ENCODE measurements at regions not wholly inside any gene's neighbourhood (a gene's known extent, or its start where the extent isn't known, plus 50 kb on each side); places are given as distances from the start of the nearest gene placed in this dataset.
"Not testable (repeated sequence)": the region's sequence is repeated elsewhere in the genome, so short reads cannot be mapped to it uniquely, and the experiment has no call there.

DNA sequence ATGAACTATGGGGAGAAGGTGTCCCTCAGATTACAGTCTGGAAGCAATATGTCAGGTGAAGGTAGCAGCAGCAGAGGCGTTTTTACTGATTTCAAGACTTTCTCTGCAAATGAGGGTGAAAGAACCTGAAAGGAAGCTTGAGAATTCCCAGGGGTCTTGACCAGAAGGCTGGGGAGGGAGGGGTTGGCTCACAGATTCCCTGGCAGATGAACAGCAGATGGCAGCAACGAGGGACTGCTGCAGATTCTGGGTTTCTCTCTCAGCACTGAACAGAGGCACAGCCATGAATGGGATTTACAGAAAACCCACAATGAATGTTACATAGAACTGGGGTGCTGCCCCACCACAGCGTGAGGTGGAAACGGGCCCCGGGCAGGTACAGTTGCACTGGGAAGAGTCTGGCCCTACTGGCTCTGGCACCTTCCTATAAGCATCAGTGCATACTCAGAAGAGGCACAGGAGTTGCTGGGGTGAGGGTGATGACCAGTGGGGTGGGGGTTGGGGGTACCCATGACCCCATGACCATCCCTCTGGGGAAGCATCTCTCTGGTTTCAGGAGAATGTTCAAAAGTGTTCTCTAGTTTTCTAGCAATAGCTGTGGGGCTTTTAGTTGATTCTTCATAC lies 317.8 kb downstream of the SH2D4B start:
- peak in 3 of 4 donors; percentile 1 to 17 (median 8) for DNase-seq (ENCODE audit: low read depth in 4 of 4, low spot score in 3 of 4)

GRCh38 chr10:80856186-80856585 lies 318.5 kb downstream of the SH2D4B start:
- no peak for DNase-seq (ENCODE audit: low read depth in 4 of 4, low spot score in 3 of 4)

DNA sequence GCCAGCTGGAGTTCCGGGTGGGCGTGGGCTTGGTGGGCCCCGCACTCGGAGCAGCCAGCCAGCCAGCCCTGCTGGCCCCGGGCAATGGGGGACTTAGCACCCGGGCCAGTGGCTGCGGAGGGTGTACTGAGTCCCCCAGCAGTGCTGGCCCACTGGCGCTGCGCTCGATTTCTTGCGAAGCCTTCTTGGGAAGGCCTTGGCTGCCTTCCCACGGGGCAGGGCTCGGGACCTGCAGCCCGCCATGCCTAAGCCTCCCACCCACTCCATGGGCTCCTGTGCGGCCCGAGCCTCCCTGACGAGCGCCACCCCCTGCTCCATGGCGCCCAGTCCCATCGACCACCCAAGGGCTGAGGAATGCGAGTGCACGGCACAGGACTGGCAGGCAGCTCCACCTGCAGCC lies 321.6 kb downstream of the SH2D4B start:
- DNase-seq (ENCODE audit: low read depth in 4 of 4, low spot score in 3 of 4): not testable (repeated sequence)

GRCh38 chr10:80860719-80861118 lies 323.0 kb downstream of the SH2D4B start:
- DNase-seq (ENCODE audit: low read depth in 4 of 4, low spot score in 3 of 4): no peak

GRCh38 chr10:80861882-80862281 lies 324.2 kb downstream of the SH2D4B start:
- DNase-seq (ENCODE audit: low read depth in 4 of 4, low spot score in 3 of 4): no peak

GRCh38 chr10:80870282-80870681 lies 332.6 kb downstream of the SH2D4B start:
- DNase-seq (ENCODE audit: low read depth in 4 of 4, low spot score in 3 of 4): no peak

DNA sequence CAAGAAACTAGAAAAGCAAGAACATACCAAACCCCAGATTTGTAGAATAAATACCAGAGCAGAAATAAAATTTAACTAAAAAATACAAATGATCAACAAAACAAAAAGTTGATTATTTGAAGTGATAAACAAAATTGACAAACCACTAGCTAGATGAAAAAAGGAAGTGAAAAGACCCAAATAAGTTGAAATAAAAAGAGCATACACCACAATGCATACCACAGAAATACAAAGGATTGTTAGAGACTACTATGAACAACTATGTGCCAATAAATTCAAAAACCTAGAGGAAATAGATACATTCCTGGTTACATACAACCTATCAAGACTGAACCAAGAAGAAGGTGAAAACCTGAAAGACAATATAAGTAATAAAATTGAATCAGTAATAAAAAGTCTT lies 333.4 kb downstream of the SH2D4B start:
- no peak for DNase-seq (ENCODE audit: low read depth in 4 of 4, low spot score in 3 of 4)

DNA sequence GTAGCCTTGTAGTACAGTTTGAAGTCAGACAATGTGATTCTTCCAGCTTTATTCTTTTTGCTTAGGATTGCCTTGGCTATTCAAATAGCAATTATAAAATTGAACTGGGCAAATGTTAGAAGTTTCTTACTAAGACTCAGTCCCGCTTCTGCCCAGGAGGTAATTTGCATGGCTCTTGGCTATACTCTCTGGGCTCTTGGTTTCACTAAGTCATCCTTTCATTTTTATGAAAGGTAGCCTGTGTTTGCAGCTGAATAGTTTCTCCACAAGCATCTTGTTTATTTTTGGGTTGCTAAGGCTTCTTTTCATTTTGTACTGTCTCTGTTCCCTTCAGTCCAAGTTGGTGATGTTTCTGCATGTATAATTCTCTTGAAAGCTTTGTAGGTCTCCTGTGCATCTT lies 340.6 kb downstream of the SH2D4B start:
- no peak for DNase-seq (ENCODE audit: low read depth in 4 of 4, low spot score in 3 of 4)

DNA sequence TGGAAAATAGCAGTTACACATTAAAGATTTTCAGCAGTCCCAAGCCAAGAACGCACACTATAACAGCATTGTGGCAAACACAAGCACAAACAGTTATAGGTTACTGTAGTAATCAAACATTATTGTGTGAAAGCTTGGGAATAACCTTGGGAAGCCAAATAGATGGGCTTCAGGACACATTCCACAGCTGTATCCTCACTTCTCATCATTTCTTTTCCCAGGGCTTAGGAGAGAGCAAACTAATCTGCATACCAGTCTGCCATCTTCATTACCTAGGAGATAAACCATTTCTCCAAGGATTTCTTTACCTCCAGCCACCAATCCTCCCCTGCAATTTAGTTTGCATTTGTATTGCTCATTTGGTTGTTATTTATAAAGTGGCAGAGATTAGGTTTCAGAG lies 352.4 kb downstream of the SH2D4B start:
- DNase-seq (ENCODE audit: low read depth in 4 of 4, low spot score in 3 of 4): no peak

DNA sequence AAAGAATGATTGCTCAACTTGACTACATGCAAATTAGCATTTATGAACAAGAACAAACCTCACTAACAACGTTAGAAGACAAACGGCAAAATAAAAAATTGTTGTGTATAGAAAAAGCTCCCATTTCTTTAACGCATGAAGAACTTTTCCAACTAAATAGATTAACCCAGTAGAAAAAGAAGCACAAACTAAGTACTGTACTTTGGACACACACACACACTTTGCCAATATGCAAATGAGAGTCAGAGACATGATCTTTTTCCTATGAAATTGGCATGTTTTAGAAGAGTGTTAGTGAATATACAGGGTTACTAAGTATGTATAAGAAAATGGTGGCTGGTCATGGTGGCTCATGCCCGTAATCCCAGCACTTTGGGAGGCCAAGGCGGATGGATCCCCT lies 355.6 kb downstream of the SH2D4B start:
- no peak for DNase-seq (ENCODE audit: low read depth in 4 of 4, low spot score in 3 of 4)

DNA sequence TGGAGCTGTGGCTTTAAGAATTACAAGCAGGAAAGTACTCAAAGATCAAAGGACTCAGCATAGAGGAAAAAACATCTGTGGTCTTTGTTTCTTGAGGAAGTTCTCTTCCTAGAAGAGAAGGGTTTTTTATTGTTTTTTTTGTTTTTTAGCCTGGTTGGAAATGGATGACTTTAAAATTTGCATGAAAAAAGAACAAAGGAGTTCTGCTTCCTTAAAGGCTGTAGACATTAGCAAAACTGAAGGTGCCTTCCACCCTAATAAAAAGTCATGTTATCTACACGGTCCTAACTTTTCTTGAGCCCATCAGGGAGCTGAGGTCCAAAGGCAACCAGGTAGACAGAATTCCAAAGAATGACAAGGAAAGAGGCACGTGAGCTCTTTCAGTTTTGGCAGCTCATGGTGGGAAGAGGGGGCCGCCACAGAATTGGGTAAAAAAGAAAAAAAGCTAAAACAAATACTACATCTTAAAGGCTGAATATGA lies 356.6 kb downstream of the SH2D4B start:
- DNase-seq (ENCODE audit: low read depth in 4 of 4, low spot score in 3 of 4): no peak

- no peak for DNase-seq (ENCODE audit: low read depth in 4 of 4, low spot score in 3 of 4)
These were observed 357.2 kb downstream of the SH2D4B start for GRCh38 chr10:80894797-80895467.

DNA sequence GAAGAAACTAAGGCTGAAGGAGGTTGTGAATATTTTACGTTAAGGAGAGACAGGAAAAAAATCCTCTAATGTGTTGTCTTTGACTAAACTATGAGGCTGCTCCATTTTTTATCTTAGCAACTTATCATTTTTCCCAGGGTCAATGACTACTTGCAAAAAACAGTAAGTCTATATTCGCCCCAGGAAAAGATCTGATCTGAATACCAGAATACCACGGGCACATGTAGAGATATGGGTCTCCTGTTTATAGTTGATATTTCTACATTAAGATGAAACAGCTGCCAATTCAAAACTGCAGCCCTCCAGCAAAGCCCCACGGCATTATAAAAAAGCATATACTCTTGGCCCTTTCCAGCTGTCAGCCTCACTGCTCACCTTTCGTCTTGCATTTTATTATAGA lies 358.4 kb downstream of the SH2D4B start:
- no peak for DNase-seq (ENCODE audit: low read depth in 4 of 4, low spot score in 3 of 4)

DNA sequence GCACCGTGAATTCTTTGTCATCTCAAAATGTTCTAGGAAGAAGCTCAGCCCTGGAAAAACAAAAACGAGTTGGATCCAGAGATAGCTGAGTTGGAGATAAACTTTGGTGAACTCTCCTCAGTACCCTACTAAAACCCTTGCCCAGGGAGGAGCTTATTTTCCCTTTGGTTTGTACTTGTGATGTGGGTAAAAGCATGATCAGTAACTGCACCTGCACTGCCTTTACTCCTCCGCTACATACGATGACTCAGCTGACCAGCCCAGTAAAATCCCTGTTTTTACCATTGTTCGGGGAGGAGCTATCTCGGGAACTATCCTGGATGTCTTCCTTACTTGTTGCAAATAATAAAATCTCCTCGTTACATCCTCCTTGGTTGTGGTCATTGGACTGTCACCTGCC lies 359.3 kb downstream of the SH2D4B start:
- no peak for DNase-seq (ENCODE audit: low read depth in 4 of 4, low spot score in 3 of 4)

GRCh38 chr10:80900661-80901060 lies 363.0 kb downstream of the SH2D4B start:
- DNase-seq (ENCODE audit: low read depth in 4 of 4, low spot score in 3 of 4): no peak

GRCh38 chr10:80908611-80909010 lies 370.9 kb downstream of the SH2D4B start:
- DNase-seq (ENCODE audit: low read depth in 4 of 4, low spot score in 3 of 4): no peak

GRCh38 chr10:80909254-80909653 lies 371.6 kb downstream of the SH2D4B start:
- DNase-seq (ENCODE audit: low read depth in 4 of 4, low spot score in 3 of 4): no peak

GRCh38 chr10:80917636-80918035 lies 379.9 kb downstream of the SH2D4B start:
- DNase-seq (ENCODE audit: low read depth in 4 of 4, low spot score in 3 of 4): no peak

- no peak for DNase-seq (ENCODE audit: low read depth in 4 of 4, low spot score in 3 of 4)
These were observed 383.3 kb downstream of the SH2D4B start for GRCh38 chr10:80921032-80921431.

GRCh38 chr10:80924063-80924952 lies 386.6 kb downstream of the SH2D4B start:
- DNase-seq (ENCODE audit: low read depth in 4 of 4, low spot score in 3 of 4): peak in 1 of 4 donors; percentile 36

DNA sequence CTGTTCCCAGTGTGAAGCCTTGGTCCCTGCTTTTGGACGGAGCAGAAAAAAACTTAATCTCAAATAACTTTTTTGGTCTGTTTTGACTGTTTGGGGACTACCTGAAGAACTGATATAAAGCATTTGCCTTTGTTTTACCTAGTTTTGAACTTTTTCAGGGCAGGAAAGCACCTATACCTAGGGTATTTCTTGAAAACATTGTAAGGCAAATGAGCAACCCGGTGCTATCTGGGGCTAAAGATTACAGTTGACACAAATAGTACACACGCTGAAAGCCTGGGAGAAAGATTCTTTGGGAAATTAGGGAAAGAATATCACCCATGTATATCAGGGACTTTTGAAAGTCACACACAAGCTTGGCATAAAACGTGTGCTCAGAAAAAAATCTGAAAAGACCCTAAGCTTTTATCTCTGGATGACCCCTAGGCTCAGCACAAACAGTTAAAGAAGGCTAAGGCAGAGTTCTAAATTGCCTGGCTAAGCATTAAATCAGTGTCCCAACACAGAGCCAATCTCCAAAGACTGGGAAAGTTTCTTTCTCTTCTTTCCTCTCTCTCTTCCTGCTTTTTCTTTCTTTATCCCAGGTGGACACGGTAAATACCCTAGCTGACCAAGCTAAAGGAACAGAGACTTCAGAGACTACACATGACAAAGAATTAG lies 389.8 kb downstream of the SH2D4B start:
- DNase-seq (ENCODE audit: low read depth in 4 of 4, low spot score in 3 of 4): no peak
